SK-MEL-5 (cell line): ENCODE measurements at regions not wholly inside any gene's neighbourhood (a gene's known extent, or its start where the extent isn't known, plus 50 kb on each side); places are given as distances from the start of the nearest gene placed in this dataset.
"Not testable (repeated sequence)": the region's sequence is repeated elsewhere in the genome, so short reads cannot be mapped to it uniquely, and the experiment has no call there.

Experiments used
- DNase-seq: peaks from one replicate; pipeline ENCODE4 v3.0.0-alpha.2; 2016; ENCODE audit warnings: low read depth, low spot score
- in situ Hi-C: cut with HindIII; loops from 2 replicates; pipeline ENCODE4 v1.10.0; 2016; ENCODE audit warnings: low sequenced_read_pairs, high pct_unique_total_duplicates, low pct_unique_long_range_greater_than_20kb

GRCh38 chr6:27760464-27760863, 151.7 kb downstream of the OR2B2 start:
- in situ Hi-C loops = no loop called here

GRCh38 chr6:27759930-27760329, 152.3 kb downstream of the OR2B2 start:
- in situ Hi-C loops = no loop called here
- DNase-seq = no peak

More at GRCh38 chr6:27760464-27760863, 151.7 kb downstream of the OR2B2 start:
- DNase-seq = no peak

GRCh38 chr6:27758491-27758890, 153.7 kb downstream of the OR2B2 start:
- in situ Hi-C loops = no loop called here

GRCh38 chr6:27757307-27757706, 154.9 kb downstream of the OR2B2 start:
- in situ Hi-C loops = no loop called here
- DNase-seq = no peak

More at GRCh38 chr6:27758491-27758890, 153.7 kb downstream of the OR2B2 start:
- DNase-seq = no peak

- in situ Hi-C loops = no loop called here
Observed at GRCh38 chr6:27755768-27756167, 156.4 kb downstream of the OR2B2 start.

GRCh38 chr6:27754408-27754782, 157.8 kb downstream of the OR2B2 start:
- in situ Hi-C loops = no loop called here
- no peak for DNase-seq

More at GRCh38 chr6:27755768-27756167, 156.4 kb downstream of the OR2B2 start:
- DNase-seq = no peak

GRCh38 chr6:27753668-27754407, 158.4 kb downstream of the OR2B2 start:
- DNase-seq = peak; percentile 95
- in situ Hi-C loops = no loop called here

GRCh38 chr6:27752038-27752885, 159.9 kb downstream of the OR2B2 start:
- in situ Hi-C loops = no loop called here
- DNase-seq = peak; percentile 90

GRCh38 chr6:27748661-27749060, 163.5 kb downstream of the OR2B2 start:
- DNase-seq = no peak
- in situ Hi-C loops = no loop called here

GRCh38 chr6:27747637-27748036, 164.6 kb downstream of the OR2B2 start:
- in situ Hi-C loops = no loop called here
- no peak for DNase-seq

GRCh38 chr6:27746860-27747259, 165.3 kb downstream of the OR2B2 start:
- in situ Hi-C loops, DNase-seq: not testable (repeated sequence)

- no peak for DNase-seq
- in situ Hi-C loops = no loop called here
Observed at GRCh38 chr6:27743787-27744186, 168.4 kb downstream of the OR2B2 start.

- DNase-seq = no peak
- in situ Hi-C loops = no loop called here
Observed at GRCh38 chr6:27742833-27743573, 169.2 kb downstream of the OR2B2 start.

- in situ Hi-C loops, DNase-seq: not testable (repeated sequence)
Observed at GRCh38 chr6:27739902-27740301, 172.3 kb downstream of the OR2B2 start.

GRCh38 chr6:27736686-27737085, 175.5 kb downstream of the OR2B2 start:
- in situ Hi-C loops = no loop called here
- DNase-seq = no peak

GRCh38 chr6:27728442-27728841, 183.8 kb downstream of the OR2B2 start:
- in situ Hi-C loops = no loop called here
- DNase-seq = no peak

- in situ Hi-C loops = no loop called here
- peak; percentile 65 for DNase-seq
Observed at GRCh38 chr6:27726619-27727023, 185.6 kb downstream of the OR2B2 start.
